GM23248 (cell line): ENCODE measurements at regions not wholly inside any gene's neighbourhood (a gene's known extent, or its start where the extent isn't known, plus 50 kb on each side); places are given as distances from the start of the nearest gene placed in this dataset.
A peak's percentile ranks its signal among the peaks of the same experiment; 100 is the strongest.

ENCODE experiments used
- DNase-seq: peaks from one replicate; pipeline ENCODE4 v3.0.0-alpha.2; 2015
- H2AFZ ChIP-seq: fragments of 200-600 bp; sonication (generic); 2 replicates; pipeline ENCODE4 v1.6.1; 2016; ENCODE audit warnings: antibody characterized with exemption
- H3F3A ChIP-seq: fragments of 200-600 bp; sonication (generic); 2 replicates; pipeline ENCODE4 v1.6.1; 2016; ENCODE audit warnings: mild to moderate bottlenecking, antibody characterized with exemption, mixed run types; ENCODE audit not compliant: insufficient read depth
- H3K27ac ChIP-seq: fragments of 200-600 bp; sonication (generic); 2 replicates; pipeline ENCODE4 v1.5.1; 2016; ENCODE audit warnings: mild to moderate bottlenecking
- H3K27me3 ChIP-seq: fragments of 200-600 bp; sonication (generic); replicated peaks from 2 replicates; pipeline ENCODE4 v1.6.1; 2016; ENCODE audit warnings: mild to moderate bottlenecking; ENCODE audit not compliant: insufficient read depth
- H3K36me3 ChIP-seq: fragments of 200-600 bp; sonication (generic); 2 replicates; pipeline ENCODE4 v1.6.1; 2016; ENCODE audit warnings: low read depth, mild to moderate bottlenecking
- H3K4me1 ChIP-seq: fragments of 200-600 bp; sonication (generic); 2 replicates; pipeline ENCODE4 v1.6.1; 2016; ENCODE audit warnings: mild to moderate bottlenecking; ENCODE audit not compliant: insufficient read depth
- H3K4me2 ChIP-seq: fragments of 200-600 bp; sonication (generic); one replicate; pipeline ENCODE4 v1.6.1; 2016; ENCODE audit warnings: mild to moderate bottlenecking; ENCODE audit not compliant: unreplicated experiment
- H3K4me3 ChIP-seq: fragments of 200-600 bp; sonication (generic); 2 replicates; pipeline ENCODE4 v1.5.1; 2016; ENCODE audit warnings: mild to moderate bottlenecking
- H3K79me2 ChIP-seq: fragments of 200-600 bp; sonication (generic); 2 replicates; pipeline ENCODE4 v1.6.1; 2016; ENCODE audit warnings: mild to moderate bottlenecking; ENCODE audit not compliant: insufficient read depth
- H3K9ac ChIP-seq: fragments of 200-600 bp; sonication (generic); 2 replicates; pipeline ENCODE4 v1.6.1; 2016; ENCODE audit warnings: mild to moderate bottlenecking
- H3K9me2 ChIP-seq: fragments of 200-600 bp; sonication (generic); 2 replicates; pipeline ENCODE4 v1.6.1; 2016; ENCODE audit warnings: mixed run types, mild to moderate bottlenecking, moderate library complexity; ENCODE audit not compliant: insufficient read depth
- H3K9me3 ChIP-seq: fragments of 200-600 bp; sonication (generic); one replicate; pipeline ENCODE4 v1.6.1; 2017; ENCODE audit warnings: low read depth
- H4K20me1 ChIP-seq: fragments of 200-600 bp; sonication (generic); 2 replicates; pipeline ENCODE4 v1.6.0; 2016; ENCODE audit not compliant: insufficient read depth
- EZH2 ChIP-seq: fragments of 200-600 bp; sonication (generic); IDR thresholded peaks from 2 replicates; pipeline ENCODE4 v1.6.1; 2018; ENCODE audit warnings: antibody characterized with exemption, mild to moderate bottlenecking; ENCODE audit not compliant: insufficient read depth, poor library complexity, severe bottlenecking
- EZH2phosphoT487 ChIP-seq: fragments of 200-600 bp; sonication (generic); IDR thresholded peaks from 2 replicates; pipeline ENCODE4 v1.6.1; 2018; ENCODE audit warnings: antibody characterized with exemption, moderate library complexity, mild to moderate bottlenecking, low read depth; ENCODE audit not compliant: insufficient read depth
- WGBS, 2 experiments: methylation state at CpG; one replicate each; pipeline ENCODE4 v1.1.6; 2015 to 2017; ENCODE audit warnings: low lambda C conversion rate in 2 of 2, low coverage in 1 of 2; ENCODE audit errors: missing lambda C conversion rate in 2 of 2; 5-methylcytosine and 5-hydroxymethylcytosine counted together
- in situ Hi-C: fragments of 300-500 bp; cut with MboI; formaldehyde crosslinking; loops from 2 replicates; pipeline ENCODE4 v1.15.0; 2020

GRCh38 chr5:121497176-121497575, 354.5 kb upstream of the FTMT start:
- Histone ChIP-seq H3K9me2 (no peaks in the 10 kb centered on the region), H4K20me1 (no peaks in the 10 kb centered on the region), H3K36me3 (no peaks in the 10 kb centered on the region), H3K4me2 (no peak overlapping the region), H3K4me3 (no peak overlapping the region), H3K4me1 (no peaks in the 10 kb centered on the region), H3K9ac (no peak overlapping the region), H3K27me3 (no peaks in the 10 kb centered on the region), H3F3A (no peaks in the 10 kb centered on the region), H2AFZ (no peak overlapping the region), H3K79me2 (no peaks in the 10 kb centered on the region), H3K27ac (no peak overlapping the region), H3K9me3 (no peaks in the 10 kb centered on the region)
- DNase-seq = peak; percentile 37
- in situ Hi-C loops = no loop called here
- WGBS, 2 experiments = 50 to 57% methylated on average over 1 of the region's 1 CpG
- no peak for TF ChIP-seq EZH2phosphoT487
- no peak for TF ChIP-seq EZH2

GRCh38 chr5:121500310-121500709, 351.4 kb upstream of the FTMT start:
- Histone ChIP-seq H2AFZ (no peak overlapping the region), H3F3A (no peaks in the 10 kb centered on the region), H3K27me3 (no peaks in the 10 kb centered on the region), H4K20me1 (no peaks in the 10 kb centered on the region), H3K36me3 (no peaks in the 10 kb centered on the region), H3K9me2 (no peaks in the 10 kb centered on the region), H3K27ac (no peak overlapping the region), H3K4me3 (no peak overlapping the region), H3K9ac (no peak overlapping the region), H3K9me3 (no peaks in the 10 kb centered on the region), H3K4me2 (no peak overlapping the region), H3K4me1 (no peaks in the 10 kb centered on the region), H3K79me2 (no peaks in the 10 kb centered on the region)
- TF ChIP-seq EZH2 (no peak), EZH2phosphoT487 (no peak)
- DNase-seq = no peak
- 47% methylated on average over 2 of the region's 2 CpGs for WGBS, 2 experiments
- in situ Hi-C loops = no loop called here

DNA sequence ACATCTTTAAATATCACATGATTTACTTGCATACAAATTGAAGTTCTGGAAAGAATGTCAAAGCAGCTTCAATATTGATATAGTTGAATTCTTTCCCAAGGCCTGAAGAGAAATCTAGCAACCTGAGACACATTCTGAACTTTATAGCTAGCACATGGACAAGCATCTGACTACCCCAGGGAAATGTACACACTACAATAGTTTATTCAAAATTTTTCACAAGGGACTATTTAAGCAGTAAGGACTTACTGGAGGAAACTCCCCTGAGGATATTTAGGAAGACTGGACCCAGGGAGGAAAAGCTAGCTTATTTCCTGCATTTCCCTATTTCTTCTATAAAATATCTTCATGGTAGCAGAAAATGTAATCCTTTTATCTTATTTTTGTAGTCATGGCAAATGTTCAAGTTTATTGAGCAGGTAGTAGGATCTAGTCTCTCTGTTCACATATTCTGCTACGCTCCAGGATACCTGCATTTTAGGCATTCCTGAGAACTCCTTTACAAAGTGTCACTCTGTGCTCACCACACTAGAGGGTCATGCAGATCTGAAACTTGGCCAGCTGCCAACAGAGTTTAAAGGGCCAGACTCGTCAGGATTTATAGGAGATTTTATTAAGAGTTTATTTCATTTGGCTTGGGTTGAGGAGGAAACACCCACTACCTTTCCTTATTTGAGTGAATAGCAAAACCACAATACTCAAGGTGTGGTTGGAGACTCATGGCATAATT, 348.4 kb upstream of the FTMT start:
- Histone ChIP-seq H3K27ac (no peak overlapping the region), H3K4me2 (no peak overlapping the region), H3K4me1 (no peaks in the 10 kb centered on the region), H3K36me3 (no peaks in the 10 kb centered on the region), H2AFZ (no peak overlapping the region), H3K9me3 (no peaks in the 10 kb centered on the region), H3K79me2 (no peaks in the 10 kb centered on the region), H3K9me2 (no peaks in the 10 kb centered on the region), H3K9ac (no peak overlapping the region), H3F3A (no peaks in the 10 kb centered on the region), H3K27me3 (no peaks in the 10 kb centered on the region), H4K20me1 (no peaks in the 10 kb centered on the region), H3K4me3 (no peak overlapping the region)
- TF ChIP-seq EZH2phosphoT487 = no peak
- no peak for TF ChIP-seq EZH2
- in situ Hi-C loops = no loop called here
- 36 to 40% methylated on average over 2 of the region's 2 CpGs for WGBS, 2 experiments
- peak; percentile 3 for DNase-seq

DNA sequence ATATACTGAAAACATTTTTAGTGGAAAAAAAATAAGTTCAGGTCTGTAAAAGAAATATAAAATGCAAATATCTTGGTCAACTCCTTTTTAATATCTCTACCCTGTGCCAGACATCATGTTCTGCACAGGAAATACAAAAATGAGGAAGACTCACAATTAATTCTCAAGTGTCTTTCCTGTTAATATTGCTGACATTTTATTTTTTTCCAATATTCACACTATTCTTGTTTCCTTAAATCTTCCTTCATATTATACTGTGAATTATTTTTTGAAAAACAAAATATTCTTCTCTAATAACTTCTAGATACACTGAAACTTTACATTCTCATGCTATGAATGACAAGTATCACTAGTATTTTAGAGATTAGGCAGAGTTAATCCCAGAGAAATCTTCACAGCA, 334.7 kb upstream of the FTMT start:
- Histone ChIP-seq H3K36me3 (no peaks in the 10 kb centered on the region), H3K27me3 (no peaks in the 10 kb centered on the region), H3K4me1 (no peaks in the 10 kb centered on the region), H3K79me2 (no peaks in the 10 kb centered on the region), H3K9me2 (no peaks in the 10 kb centered on the region; the same call in 1 of the 2 replicates), H3K4me3 (no peak overlapping the region), H3K9me3 (no peaks in the 10 kb centered on the region), H4K20me1 (no peaks in the 10 kb centered on the region), H3K27ac (no peak overlapping the region), H3F3A (no peaks in the 10 kb centered on the region), H3K9ac (no peak overlapping the region), H3K4me2 (no peak overlapping the region), H2AFZ (no peak overlapping the region)
- no peak for TF ChIP-seq EZH2phosphoT487
- no peak for TF ChIP-seq EZH2
- in situ Hi-C loops = no loop called here
- no peak for DNase-seq

- 77 to 84% methylated on average over 3 of the region's 3 CpGs for WGBS, 2 experiments
- in situ Hi-C loops = no loop called here
Observed at GRCh38 chr5:121525706-121526105, 326.0 kb upstream of the FTMT start.

More at GRCh38 chr5:121525706-121526105, 326.0 kb upstream of the FTMT start:
- H3K79me2 ChIP-seq = no peaks in the 10 kb centered on the region
- no peak for TF ChIP-seq EZH2phosphoT487
- TF ChIP-seq EZH2 = no peak
- no peaks in the 10 kb centered on the region for H3K9me3 ChIP-seq
- no peaks in the 10 kb centered on the region for H3F3A ChIP-seq
- no peaks in the 10 kb centered on the region for H3K4me1 ChIP-seq
- H3K9me2 ChIP-seq = no peaks in the 10 kb centered on the region
- H3K4me3 ChIP-seq = no peak overlapping the region
- DNase-seq = no peak
- no peaks in the 10 kb centered on the region for H4K20me1 ChIP-seq
- no peaks in the 10 kb centered on the region for H3K27me3 ChIP-seq
- no peaks in the 10 kb centered on the region for H3K36me3 ChIP-seq
- no peak overlapping the region for H2AFZ ChIP-seq
- no peak overlapping the region for H3K27ac ChIP-seq
- H3K9ac ChIP-seq = no peak overlapping the region
- no peak overlapping the region for H3K4me2 ChIP-seq
